HG03045 (cell line): ENCODE measurements at regions not wholly inside any gene's neighbourhood (a gene's known extent, or its start where the extent isn't known, plus 50 kb on each side); places are given as distances from the start of the nearest gene placed in this dataset.
"Not testable (repeated sequence)": the region's sequence is repeated elsewhere in the genome, so short reads cannot be mapped to it uniquely, and the experiment has no call there.

Experiments used
- ATAC-seq: cut with Tn5 transposase; IDR thresholded peaks from one replicate; pipeline ENCODE4 v1.9.1; 2021; ENCODE audit warnings: mild to moderate bottlenecking, moderate library complexity; ENCODE audit not compliant: unreplicated experiment

GRCh38 chr4:30124621-30125020, 595.5 kb upstream of the PCDH7 start:
- not testable (repeated sequence) for ATAC-seq

- ATAC-seq: no peak
Measured at GRCh38 chr4:30125868-30126267, 594.3 kb upstream of the PCDH7 start.

DNA sequence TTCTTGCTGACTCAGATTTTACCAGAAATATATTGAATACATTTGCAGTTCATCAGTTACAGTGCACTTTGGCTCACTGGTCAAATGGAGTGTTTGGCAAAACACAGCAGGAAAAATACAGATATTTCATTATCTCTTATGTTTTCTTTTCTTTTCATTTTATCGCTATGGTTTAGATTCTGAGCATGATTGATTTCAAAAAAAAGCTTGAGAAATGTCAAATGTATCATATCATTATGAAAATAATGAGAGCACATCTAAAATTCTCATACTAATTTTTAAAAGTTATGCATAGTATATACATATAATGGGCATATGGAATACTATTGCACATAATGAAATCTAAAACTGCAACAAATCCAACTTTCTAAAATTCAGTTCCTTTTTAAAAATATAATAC, 593.8 kb upstream of the PCDH7 start:
- no peak for ATAC-seq

DNA sequence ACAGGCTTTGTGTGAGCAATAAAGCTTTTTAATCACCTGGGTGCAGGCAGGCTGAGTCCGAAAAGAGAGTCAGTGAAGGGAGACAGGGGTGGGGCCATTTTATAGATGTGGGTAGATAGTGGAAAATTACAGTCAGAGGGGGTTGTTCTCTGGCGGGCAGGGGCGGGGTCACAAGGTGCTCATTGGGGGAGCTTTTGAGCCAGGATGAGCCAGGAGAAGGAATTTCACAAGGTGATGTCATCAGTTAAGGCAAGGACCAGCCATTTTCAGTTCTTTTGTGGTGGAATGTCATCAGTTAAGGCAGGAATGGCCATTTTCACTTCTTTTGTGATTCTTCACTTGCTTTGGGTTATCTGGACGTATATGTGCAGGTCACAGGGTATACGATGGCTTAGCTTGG, 571.3 kb upstream of the PCDH7 start:
- ATAC-seq: not testable (repeated sequence)

DNA sequence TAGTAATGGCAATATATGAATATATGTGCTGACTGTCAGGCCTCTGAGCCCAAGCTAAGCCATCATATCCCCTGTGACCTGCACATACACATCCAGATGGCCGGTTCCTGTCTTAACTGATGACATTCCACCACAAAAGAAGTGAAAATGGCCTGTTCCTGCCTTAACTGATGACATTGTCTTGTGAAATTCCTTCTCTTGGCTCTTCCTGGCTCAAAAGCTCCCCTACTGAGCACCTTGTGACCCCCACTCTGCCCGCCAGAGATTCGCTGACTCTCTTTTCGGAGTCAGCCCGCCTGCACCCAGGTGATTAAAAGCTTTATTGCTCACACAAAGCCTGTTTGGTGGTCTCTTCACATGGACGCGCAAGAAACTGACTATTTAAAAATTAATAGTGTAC, 570.6 kb upstream of the PCDH7 start:
- not testable (repeated sequence) for ATAC-seq

GRCh38 chr4:30153427-30153826, 566.7 kb upstream of the PCDH7 start:
- no peak for ATAC-seq

GRCh38 chr4:30160140-30160539, 560.0 kb upstream of the PCDH7 start:
- no peak for ATAC-seq

DNA sequence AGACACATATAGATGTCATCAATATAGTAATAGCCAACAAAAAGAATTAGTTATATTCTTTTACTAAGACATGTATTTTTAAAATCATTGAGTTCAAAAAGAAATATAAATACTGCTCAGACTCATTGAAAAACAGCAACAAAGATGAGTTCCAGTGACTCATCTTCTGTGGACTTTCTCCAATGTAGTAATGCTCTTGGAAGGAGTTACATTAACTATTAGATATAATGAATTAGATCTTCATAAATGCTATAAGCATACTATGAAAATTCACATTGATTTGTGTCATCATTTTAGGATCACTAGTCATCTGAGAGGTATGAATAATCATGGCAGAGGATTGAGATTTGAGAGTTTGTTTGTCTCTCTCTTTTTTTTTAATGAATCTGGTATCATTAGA, 547.8 kb upstream of the PCDH7 start:
- ATAC-seq: no peak

- no peak for ATAC-seq
Measured at GRCh38 chr4:30181512-30181911, 538.7 kb upstream of the PCDH7 start.

- no peak for ATAC-seq
Measured at GRCh38 chr4:30181918-30182317, 538.3 kb upstream of the PCDH7 start.

DNA sequence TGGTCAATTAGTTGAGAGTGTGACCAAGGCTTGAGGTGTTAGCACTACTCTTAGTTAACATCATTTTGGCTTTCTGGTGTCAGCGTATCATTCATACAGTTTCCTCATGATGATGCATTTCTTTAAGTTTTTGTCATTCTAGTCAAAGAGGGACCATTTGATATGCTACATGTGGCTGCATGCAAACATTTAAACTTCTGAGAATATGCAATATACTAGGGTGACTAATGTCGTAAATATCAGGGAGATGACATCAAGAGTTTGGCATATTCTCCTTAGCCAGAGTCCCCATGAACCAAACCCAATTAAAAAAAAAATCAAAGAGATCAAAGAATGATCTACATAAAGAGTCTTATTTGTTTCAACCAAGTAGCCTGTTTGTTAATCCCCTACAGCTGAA, 537.4 kb upstream of the PCDH7 start:
- no peak for ATAC-seq

DNA sequence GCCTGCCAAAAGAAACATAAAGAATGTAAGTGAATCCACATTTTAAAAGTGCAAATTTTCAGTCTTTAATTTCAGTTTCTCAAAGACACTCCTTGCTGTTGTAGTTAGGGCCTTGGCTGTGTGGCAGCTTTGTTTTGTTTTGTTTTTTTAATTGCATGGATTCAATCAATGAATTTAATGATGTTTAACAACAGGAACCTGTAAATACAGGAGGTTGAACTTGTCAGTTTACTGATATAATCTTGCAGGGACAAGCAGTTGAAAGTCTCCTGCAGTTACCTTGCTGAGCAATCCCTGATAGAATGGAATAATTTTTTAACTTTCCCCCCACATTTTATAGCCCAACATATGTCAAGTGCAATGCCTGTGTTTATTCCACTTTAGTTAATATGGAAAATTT, 528.3 kb upstream of the PCDH7 start:
- ATAC-seq: no peak

DNA sequence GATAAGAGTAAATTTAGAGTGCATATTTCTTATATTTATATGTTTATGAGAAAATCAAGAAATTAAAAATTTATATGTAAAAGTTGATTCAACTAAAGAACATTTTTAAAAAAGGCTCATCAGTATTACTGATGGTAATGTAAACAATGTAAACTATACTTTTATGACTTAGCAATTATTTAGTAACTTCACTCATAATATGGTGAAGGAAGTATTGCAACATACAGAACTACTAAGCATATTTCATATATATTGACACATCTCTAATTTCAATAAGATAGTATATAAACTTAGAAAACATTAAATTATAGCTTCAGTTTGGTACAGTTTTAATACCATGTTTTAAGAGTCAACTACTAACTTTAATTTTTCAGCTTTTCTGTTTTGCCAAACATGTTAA, 512.8 kb upstream of the PCDH7 start:
- no peak for ATAC-seq

- no peak for ATAC-seq
Measured at GRCh38 chr4:30208731-30209435, 511.3 kb upstream of the PCDH7 start.

GRCh38 chr4:30215973-30216372, 504.2 kb upstream of the PCDH7 start:
- not testable (repeated sequence) for ATAC-seq

- no peak for ATAC-seq
Measured at GRCh38 chr4:30245140-30245539, 475.0 kb upstream of the PCDH7 start.

- ATAC-seq: no peak
Measured at GRCh38 chr4:30256116-30256832, 463.9 kb upstream of the PCDH7 start.

DNA sequence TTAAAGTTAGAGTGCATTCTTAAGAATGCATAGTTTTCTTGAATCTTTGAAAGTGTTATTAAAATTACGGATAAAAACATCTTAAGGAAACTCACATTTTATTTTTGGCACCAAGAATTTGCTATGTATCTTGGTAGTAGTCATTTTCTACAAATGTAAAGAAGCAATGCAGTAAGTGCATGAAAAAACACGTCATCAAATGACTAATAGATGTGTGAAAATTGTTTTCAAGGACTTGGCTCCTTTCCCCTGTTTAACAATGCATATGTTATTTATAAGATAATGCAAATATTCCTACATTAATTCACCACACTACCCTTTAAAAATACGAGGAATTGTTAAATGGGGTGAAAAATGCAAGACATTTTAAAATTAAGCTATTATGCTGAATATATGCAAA, 461.2 kb upstream of the PCDH7 start:
- ATAC-seq: no peak

GRCh38 chr4:30262379-30262778, 457.8 kb upstream of the PCDH7 start:
- no peak for ATAC-seq

DNA sequence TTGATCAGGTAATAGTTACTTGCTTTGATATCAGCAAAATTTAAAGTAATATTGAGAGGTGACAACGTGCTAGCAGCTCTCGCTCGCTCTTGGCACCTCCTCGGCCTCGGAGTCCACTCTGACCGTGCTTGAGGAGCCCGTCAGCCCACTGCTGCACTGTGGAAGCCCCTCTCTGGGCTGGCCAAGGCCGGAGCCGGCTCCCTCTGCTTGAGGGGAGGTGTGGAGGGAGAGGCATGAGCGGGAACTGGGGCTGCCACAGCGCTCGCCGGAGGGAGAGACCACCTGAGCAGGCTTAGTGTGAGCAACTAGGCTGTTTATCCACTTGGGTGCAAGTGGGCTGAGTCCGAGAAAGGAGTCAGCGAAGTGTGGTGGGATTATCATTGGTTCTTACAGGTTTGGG, 455.7 kb upstream of the PCDH7 start:
- ATAC-seq: no peak

- ATAC-seq: no peak
Measured at GRCh38 chr4:30265716-30266115, 454.5 kb upstream of the PCDH7 start.

DNA sequence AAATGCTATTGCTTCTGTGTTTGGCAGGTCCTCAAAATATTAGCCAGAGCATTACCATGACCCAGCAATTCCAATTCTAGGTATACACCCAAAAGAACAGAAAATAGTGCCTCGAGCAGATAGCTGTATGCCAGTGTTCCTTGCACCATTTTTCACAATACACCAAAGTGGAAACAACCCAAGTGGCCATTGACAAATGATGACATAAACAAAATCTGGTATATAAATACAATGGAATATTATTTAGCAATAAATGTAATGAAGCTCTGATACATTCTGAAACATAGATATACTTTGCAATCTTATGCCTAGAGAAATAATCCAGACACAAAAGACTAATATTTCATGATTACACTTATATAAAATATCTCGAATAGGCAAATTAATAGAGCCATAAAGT, 451.8 kb upstream of the PCDH7 start:
- no peak for ATAC-seq

GRCh38 chr4:30269850-30270249, 450.3 kb upstream of the PCDH7 start:
- no peak for ATAC-seq
